Right atrium auricular region (tissue), 2 donors: ENCODE measurements at regions not wholly inside any gene's neighbourhood (a gene's known extent, or its start where the extent isn't known, plus 50 kb on each side); places are given as distances from the start of the nearest gene placed in this dataset.

Source experiments
- DNase-seq: peaks from one replicate; pipeline ENCODE4 v3.0.0-alpha.2; 2019; ENCODE audit warnings: low spot score
- H3K27ac ChIP-seq, 2 donors: fragments of 200-600 bp; sonication (generic); 1 replicate in 1 of 2; 2 replicates in 1 of 2; pipeline ENCODE4 v1.5.1; 2016 to 2019
- H3K27me3 ChIP-seq, 2 donors: fragments of 200-600 bp; sonication (generic); one replicate each; pipeline versions ENCODE4 v1.5.1 to v1.6.0; 2017 to 2019
- H3K36me3 ChIP-seq: fragments of 200-600 bp; sonication (generic); one replicate; pipeline ENCODE4 v1.5.1; 2016
- H3K4me1 ChIP-seq, 2 donors: fragments of 200-600 bp; sonication (generic); one replicate each; pipeline versions ENCODE4 v1.5.1 to v1.6.0; 2017 to 2019
- H3K4me3 ChIP-seq, 2 donors: fragments of 200-600 bp; sonication (generic); 1 replicate in 1 of 2; 2 replicates in 1 of 2; pipeline ENCODE4 v1.5.1; 2017 to 2019; ENCODE audit warnings: mild to moderate bottlenecking in 1 of 2, moderate library complexity in 1 of 2
- H3K9me3 ChIP-seq, 2 donors: fragments of 200-600 bp; sonication (generic); one replicate each; pipeline ENCODE4 v1.5.1; 2019
- CTCF ChIP-seq, 2 donors: fragments of 200-600 bp; sonication (generic); IDR thresholded peaks; one replicate each; pipeline ENCODE4 v1.5.1; 2019; ENCODE audit warnings: antibody characterized with exemption in 2 of 2

DNA sequence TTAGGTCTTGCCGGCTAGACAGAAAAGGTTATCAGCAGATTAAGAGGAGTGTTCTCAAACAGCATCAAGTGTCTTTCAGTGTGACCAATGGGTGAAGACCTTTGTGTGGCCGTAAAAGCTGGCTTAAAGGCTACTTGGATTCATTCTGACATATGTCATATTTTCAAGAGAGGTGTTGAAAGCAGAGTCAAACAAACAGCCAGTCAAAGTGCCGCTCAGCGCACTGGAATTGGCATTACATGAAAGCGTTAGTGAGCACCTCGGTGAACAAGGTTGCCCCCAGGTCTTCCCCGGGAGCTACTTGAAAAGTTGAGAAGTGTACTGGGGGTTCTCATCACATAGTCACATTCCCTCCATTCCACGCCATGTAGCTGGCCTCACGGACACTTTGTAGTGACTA is 148.9 kb downstream of the SOX3 start:
- TF ChIP-seq CTCF (IDR thresholded peaks at IDR 0.05): no peak
- Histone ChIP-seq H3K4me3 (no peak overlapping the region), H3K4me1 (no peaks in the 10 kb centered on the region), H3K36me3 (no peaks in the 10 kb centered on the region), H3K27me3 (no peaks in the 10 kb centered on the region), H3K9me3 (no peaks in the 10 kb centered on the region), H3K27ac (no peak overlapping the region)
- no peak for DNase-seq

GRCh38 chrX:140355429-140355828 is 149.4 kb downstream of the SOX3 start:
- DNase-seq: no peak
- no peak for TF ChIP-seq CTCF (IDR thresholded peaks at IDR 0.05)

DNA sequence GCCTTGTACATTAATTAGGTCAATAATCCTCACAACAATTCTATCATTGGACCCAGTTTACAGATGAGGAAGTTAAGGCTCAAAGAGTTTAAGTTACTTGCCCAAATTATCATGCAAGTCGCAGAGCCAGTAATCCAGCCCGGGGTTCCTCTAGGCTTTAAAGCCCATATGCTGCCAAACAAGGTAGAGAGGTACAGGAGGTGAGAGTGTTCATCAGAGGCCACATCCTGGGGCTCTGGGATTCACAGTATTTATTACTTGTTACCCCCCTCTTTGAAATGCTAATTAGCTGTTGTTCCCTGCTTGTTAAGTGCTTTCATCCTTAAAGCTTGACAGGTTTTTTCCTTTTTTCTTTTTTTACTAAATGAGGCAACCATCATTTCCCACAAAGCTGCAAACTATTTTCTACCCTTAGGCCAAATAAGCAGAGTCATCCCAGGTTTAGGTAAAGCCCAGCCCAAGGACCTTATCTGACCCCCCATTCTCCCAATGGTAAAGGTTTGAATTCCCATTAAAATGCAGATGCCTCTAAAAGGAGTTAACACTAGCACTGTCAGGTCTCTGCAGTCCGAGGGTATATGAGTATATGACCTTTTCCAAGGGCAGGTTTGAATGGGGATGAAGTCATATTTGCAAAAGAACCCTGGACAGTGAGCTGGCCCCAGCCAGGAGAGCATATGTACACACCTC is 150.3 kb downstream of the SOX3 start:
- H3K9me3 ChIP-seq: no peaks in the 10 kb centered on the region
- TF ChIP-seq CTCF (IDR thresholded peaks at IDR 0.05): no peak
- no peak overlapping the region for H3K27ac ChIP-seq
- H3K4me1 ChIP-seq: no peaks in the 10 kb centered on the region
- H3K4me3 ChIP-seq: no peak overlapping the region
- no peak for DNase-seq
- H3K36me3 ChIP-seq: no peaks in the 10 kb centered on the region
- no peaks in the 10 kb centered on the region for H3K27me3 ChIP-seq

More at GRCh38 chrX:140355429-140355828, 149.4 kb downstream of the SOX3 start:
- no peak overlapping the region for H3K27ac ChIP-seq
- H3K4me1 ChIP-seq: no peaks in the 10 kb centered on the region
- H3K36me3 ChIP-seq: no peaks in the 10 kb centered on the region
- H3K9me3 ChIP-seq: no peaks in the 10 kb centered on the region
- no peak overlapping the region for H3K4me3 ChIP-seq
- no peaks in the 10 kb centered on the region for H3K27me3 ChIP-seq

DNA sequence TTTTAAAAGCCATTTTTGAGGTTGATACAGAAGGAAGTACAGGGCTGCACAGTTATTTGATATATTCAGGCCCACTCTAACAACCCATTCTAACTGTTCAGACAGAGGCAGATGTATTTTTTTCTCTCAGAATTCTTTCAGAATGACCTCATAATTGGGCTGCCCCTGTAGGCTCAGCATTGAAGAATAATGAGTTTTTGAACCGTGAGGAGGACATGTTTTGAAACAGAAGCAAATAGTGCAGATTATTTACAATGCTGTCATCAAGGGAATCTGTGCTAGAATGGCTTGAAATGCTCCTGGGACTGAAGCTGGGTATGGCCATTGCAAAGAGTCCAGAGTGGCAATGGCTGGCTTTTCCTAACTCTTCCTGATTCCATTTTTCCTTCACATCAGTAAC is 158.1 kb downstream of the SOX3 start:
- Histone ChIP-seq H3K4me1 (no peaks in the 10 kb centered on the region), H3K27me3 (no peaks in the 10 kb centered on the region), H3K4me3 (no peak overlapping the region), H3K9me3 (no peaks in the 10 kb centered on the region), H3K36me3 (no peaks in the 10 kb centered on the region), H3K27ac (no peak overlapping the region)
- no peak for TF ChIP-seq CTCF (IDR thresholded peaks at IDR 0.05)
- no peak for DNase-seq

DNA sequence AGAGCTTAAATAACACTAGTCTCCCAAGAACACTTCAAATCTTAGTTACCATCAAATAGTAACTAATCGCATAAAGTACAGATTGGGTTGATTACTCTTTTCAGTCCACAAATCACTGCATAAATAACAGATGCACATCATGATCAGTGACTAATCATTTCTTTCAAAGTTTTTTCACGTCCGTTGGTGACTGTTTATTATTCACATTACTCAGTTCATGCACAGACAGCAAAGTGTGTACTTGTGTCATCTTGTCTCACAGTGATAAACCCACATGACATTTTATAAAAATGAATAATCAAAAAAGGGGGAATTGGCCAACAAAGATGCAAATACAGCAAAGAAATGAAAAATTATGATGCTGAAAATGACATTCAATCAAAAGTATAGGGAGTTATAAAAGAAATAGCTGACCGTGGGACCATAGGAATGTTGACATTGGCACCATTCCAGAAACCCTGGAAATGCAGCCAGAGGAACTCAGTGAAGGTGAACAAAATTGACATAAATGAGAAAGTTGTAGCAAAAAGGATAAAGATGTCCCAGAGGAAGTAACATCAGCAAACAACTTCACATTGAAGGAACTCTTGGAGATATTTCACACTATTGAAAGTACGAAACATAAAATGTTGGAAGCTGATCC is 161.5 kb downstream of the SOX3 start:
- H3K27me3 ChIP-seq: no peaks in the 10 kb centered on the region
- no peak for DNase-seq
- no peak overlapping the region for H3K4me3 ChIP-seq
- H3K36me3 ChIP-seq: no peaks in the 10 kb centered on the region
- no peak overlapping the region for H3K27ac ChIP-seq
- H3K9me3 ChIP-seq: no peaks in the 10 kb centered on the region
- H3K4me1 ChIP-seq: no peaks in the 10 kb centered on the region
- TF ChIP-seq CTCF (IDR thresholded peaks at IDR 0.05): no peak
